ENCODE measurements at regions not wholly inside any gene's neighbourhood (a gene's known extent, or its start where the extent isn't known, plus 50 kb on each side); places are given as distances from the start of the nearest gene placed in this dataset.

DNA sequence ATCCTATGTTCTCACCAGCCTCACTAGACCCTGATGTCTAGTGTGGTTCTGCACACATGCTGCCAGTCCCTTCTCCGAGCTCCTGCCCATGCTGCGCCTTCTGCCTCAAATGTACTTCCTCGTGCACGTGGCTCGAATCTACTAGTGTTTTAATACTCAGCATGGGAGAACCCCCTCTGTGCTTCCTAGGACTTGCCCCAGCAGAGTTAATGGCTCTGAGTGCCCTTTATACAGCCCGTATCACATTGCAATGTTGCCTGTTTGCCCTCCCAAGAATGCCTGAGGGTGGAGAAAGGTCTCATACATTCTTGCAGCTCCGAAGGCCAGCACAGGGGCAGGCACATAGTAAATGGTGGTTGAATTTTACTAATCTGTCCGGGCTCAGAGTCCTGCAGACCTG is 190.8 kb upstream of the NLRP1 start:
- no peaks in the 10 kb centered on the region for H3K4me1 ChIP-seq
- H3K27me3 ChIP-seq: no peaks in the 10 kb centered on the region
- no peak for DNase-seq
- no peak overlapping the region for H3K27ac ChIP-seq
- TF ChIP-seq POLR2A (IDR thresholded peaks at IDR 0.05): no peak
- TF ChIP-seq, protein P1, sequence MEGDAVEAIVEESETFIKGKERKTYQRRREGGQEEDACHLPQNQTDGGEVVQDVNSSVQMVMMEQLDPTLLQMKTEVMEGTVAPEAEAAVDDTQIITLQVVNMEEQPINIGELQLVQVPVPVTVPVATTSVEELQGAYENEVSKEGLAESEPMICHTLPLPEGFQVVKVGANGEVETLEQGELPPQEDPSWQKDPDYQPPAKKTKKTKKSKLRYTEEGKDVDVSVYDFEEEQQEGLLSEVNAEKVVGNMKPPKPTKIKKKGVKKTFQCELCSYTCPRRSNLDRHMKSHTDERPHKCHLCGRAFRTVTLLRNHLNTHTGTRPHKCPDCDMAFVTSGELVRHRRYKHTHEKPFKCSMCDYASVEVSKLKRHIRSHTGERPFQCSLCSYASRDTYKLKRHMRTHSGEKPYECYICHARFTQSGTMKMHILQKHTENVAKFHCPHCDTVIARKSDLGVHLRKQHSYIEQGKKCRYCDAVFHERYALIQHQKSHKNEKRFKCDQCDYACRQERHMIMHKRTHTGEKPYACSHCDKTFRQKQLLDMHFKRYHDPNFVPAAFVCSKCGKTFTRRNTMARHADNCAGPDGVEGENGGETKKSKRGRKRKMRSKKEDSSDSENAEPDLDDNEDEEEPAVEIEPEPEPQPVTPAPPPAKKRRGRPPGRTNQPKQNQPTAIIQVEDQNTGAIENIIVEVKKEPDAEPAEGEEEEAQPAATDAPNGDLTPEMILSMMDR (IDR thresholded peaks at IDR 0.05): no peak
- no peaks in the 10 kb centered on the region for H3K36me3 ChIP-seq
- H3K9me3 ChIP-seq: no peaks in the 10 kb centered on the region
- H3K4me3 ChIP-seq: no peak overlapping the region

DNA sequence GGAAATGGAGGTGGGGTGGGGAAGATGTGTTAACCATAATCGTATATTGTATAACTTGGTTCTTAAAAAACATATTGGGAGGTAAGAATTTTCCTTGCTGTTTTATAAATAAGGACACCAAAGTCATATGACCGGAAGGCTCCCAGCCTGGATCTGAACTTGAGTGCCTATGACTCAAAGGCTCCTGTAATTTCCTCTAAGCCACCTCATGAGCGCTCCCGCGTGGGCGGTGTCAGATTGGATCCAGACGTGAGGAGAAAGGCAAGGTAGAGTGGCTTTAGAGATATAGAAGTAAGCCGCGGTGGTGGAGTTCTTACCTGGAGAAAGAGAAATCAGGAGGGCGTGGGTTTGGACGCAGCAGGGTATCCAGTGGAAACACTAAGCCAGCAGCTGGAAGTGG is 196.2 kb upstream of the NLRP1 start:
- H3K27me3 ChIP-seq: no peaks in the 10 kb centered on the region
- no peak overlapping the region for H3K4me3 ChIP-seq
- no peak for DNase-seq
- H3K27ac ChIP-seq: no peak overlapping the region
- H3K9me3 ChIP-seq: no peaks in the 10 kb centered on the region
- no peaks in the 10 kb centered on the region for H3K36me3 ChIP-seq
- TF ChIP-seq, protein P1 (IDR thresholded peaks at IDR 0.05): no peak
- no peak for TF ChIP-seq POLR2A (IDR thresholded peaks at IDR 0.05)
- no peaks in the 10 kb centered on the region for H3K4me1 ChIP-seq

DNA sequence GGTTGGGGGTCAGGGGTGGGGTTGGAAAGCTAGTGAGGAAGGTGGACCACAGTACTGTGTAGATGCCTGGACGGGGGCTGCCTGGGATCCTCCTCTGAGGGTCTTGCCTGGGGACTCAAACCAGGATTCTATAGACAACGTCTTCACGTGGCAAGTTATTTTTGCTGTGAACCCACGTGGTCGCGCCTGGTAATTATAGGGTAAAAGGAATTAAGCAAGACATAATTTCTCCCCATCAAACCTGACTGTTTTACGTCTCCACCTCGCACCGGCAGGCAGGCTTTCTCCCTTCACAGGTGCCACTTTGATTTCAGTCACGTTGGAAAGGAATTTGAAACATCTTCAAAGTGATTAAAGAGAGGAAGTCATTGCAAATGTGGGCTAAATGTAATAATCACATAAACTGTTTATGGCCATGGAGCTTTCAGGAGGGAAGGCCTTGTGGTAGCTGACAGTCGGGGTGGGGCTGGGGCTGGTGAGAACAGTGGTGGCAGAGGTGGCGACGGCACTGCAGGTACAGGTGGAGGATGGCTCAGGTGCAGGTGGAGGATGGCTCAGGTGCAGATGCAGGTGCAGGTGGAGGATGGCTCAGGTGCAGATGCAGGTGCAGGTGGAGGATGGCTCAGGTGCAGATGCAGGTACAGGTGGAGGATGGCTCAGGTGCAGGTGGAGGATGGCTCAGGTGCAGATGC is 197.1 kb upstream of the NLRP1 start:
- no peak for DNase-seq
- TF ChIP-seq, protein P1 (IDR thresholded peaks at IDR 0.05): no peak
- Histone ChIP-seq H3K4me1 (no peaks in the 10 kb centered on the region), H3K27ac (no peak overlapping the region), H3K9me3 (no peaks in the 10 kb centered on the region), H3K27me3 (no peaks in the 10 kb centered on the region), H3K36me3 (no peaks in the 10 kb centered on the region), H3K4me3 (no peak overlapping the region)

DNA sequence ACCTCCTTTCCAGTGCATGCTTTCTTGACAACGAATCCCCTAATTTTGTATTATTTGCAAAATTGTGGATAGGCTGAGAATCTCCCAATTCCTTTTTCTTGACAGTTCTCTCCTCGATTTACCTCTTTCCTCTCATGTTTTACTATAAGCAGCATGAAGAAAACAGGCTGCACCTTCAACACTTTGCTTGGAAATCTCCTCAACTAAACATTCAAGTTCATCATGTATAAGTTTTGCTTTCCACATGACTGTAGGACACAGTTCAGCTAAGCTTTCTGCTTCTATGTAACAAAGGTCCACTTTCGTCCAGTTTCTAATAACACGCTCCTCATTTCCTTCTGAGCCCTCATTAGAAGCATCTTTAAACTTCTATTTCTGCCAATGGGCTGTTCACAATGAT is 199.0 kb upstream of the NLRP1 start:
- Histone ChIP-seq H3K27ac (no peak overlapping the region), H3K9me3 (no peaks in the 10 kb centered on the region), H3K27me3 (no peaks in the 10 kb centered on the region), H3K4me1 (no peaks in the 10 kb centered on the region), H3K36me3 (no peaks in the 10 kb centered on the region), H3K4me3 (no peak overlapping the region)
- DNase-seq: no peak
- TF ChIP-seq, protein P1 (IDR thresholded peaks at IDR 0.05): no peak
- TF ChIP-seq POLR2A (IDR thresholded peaks at IDR 0.05): no peak

DNA sequence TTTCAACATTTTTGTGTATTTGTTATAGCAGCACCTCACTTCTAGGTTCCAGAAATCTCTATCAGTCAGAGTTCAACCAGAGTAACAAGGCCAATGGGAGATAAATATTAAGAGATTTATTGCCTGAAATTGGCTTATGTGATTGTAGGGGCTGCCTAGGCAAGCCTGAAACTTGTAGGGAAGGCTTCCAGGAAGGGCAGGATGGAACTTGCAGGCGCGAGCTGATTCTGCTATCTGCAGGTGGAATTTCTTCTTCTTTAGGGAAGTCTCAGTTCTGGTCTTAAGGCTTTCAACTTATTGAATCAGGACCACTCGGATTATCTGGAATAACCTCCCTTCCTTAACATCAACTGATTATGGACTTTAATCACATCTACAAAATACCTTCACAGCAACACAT is 199.5 kb upstream of the NLRP1 start:
- Histone ChIP-seq H3K27me3 (no peaks in the 10 kb centered on the region), H3K27ac (no peak overlapping the region), H3K4me1 (no peaks in the 10 kb centered on the region), H3K36me3 (no peaks in the 10 kb centered on the region), H3K9me3 (no peaks in the 10 kb centered on the region), H3K4me3 (no peak overlapping the region)
- DNase-seq: no peak
- no peak for TF ChIP-seq POLR2A (IDR thresholded peaks at IDR 0.05)
- TF ChIP-seq, protein P1 (IDR thresholded peaks at IDR 0.05): no peak

DNA sequence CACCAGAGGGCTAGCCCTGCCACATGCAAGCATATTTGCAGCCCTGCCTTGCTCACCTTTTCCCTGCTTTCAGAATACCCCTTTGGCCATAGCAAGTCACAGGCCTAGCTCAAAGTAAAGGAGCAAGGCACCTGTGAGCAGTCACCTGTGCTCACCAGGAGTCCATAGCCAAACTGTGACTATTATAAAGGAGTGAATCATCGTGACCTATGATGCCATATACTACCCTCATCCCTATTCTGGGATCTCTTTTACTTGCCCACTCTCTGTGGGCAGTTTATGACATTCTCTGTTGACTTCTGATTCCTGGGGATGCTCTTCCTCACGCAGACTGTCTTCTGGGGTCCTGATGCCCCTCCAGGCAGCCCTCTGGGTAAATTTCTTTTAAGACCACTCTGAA is 200.5 kb upstream of the NLRP1 start:
- Histone ChIP-seq H3K27ac (no peak overlapping the region), H3K4me3 (no peak overlapping the region), H3K4me1 (no peaks in the 10 kb centered on the region), H3K9me3 (no peaks in the 10 kb centered on the region), H3K27me3 (no peaks in the 10 kb centered on the region), H3K36me3 (no peaks in the 10 kb centered on the region)
- DNase-seq: no peak
- TF ChIP-seq POLR2A (IDR thresholded peaks at IDR 0.05): no peak
- TF ChIP-seq, protein P1 (IDR thresholded peaks at IDR 0.05): no peak

Measured in Peyer's patch (tissue), 4 donors.